Loucy (cell line): ENCODE measurements at regions not wholly inside any gene's neighbourhood (a gene's known extent, or its start where the extent isn't known, plus 50 kb on each side); places are given as distances from the start of the nearest gene placed in this dataset.

ENCODE experiments used
- H2AFZ ChIP-seq: fragments of 200-600 bp; sonication (generic); 2 replicates; pipeline ENCODE4 v1.6.0; 2016; ENCODE audit warnings: antibody characterized with exemption, mild to moderate bottlenecking, low read length, moderate library complexity
- H3F3A ChIP-seq: fragments of 200-600 bp; 2 replicates; pipeline ENCODE4 v1.6.0; 2016; ENCODE audit warnings: antibody characterized with exemption, low read depth, mild to moderate bottlenecking
- H3K27me3 ChIP-seq: fragments of 200-600 bp; sonication (generic); 2 replicates; pipeline ENCODE4 v1.6.1; 2014; ENCODE audit warnings: low read length, mild to moderate bottlenecking; ENCODE audit not compliant: insufficient read depth, poor library complexity, severe bottlenecking
- H3K36me3 ChIP-seq: fragments of 200-600 bp; sonication (generic); 2 replicates; pipeline ENCODE4 v1.6.1; 2016; ENCODE audit warnings: low read length; ENCODE audit not compliant: insufficient read depth
- H3K4me1 ChIP-seq: fragments of 200-600 bp; sonication (generic); 2 replicates; pipeline ENCODE4 v1.5.1; 2014; ENCODE audit warnings: low read length, mild to moderate bottlenecking; ENCODE audit not compliant: insufficient read depth, poor library complexity, severe bottlenecking
- H3K4me2 ChIP-seq: fragments of 200-600 bp; sonication (generic); 2 replicates; pipeline ENCODE4 v1.6.0; 2014; ENCODE audit warnings: antibody characterized with exemption, low read length, low read depth, mild to moderate bottlenecking; ENCODE audit not compliant: poor library complexity, severe bottlenecking
- H3K4me3 ChIP-seq: fragments of 200-600 bp; sonication (generic); 2 replicates; pipeline ENCODE4 v1.5.1; 2014; ENCODE audit warnings: low read length, mild to moderate bottlenecking, mixed read lengths; ENCODE audit not compliant: poor library complexity, severe bottlenecking
- H3K79me2 ChIP-seq: fragments of 200-600 bp; sonication (generic); 2 replicates; pipeline ENCODE4 v1.6.1; 2014; ENCODE audit warnings: low read length; ENCODE audit not compliant: insufficient read depth
- H3K9ac ChIP-seq: fragments of 200-600 bp; sonication (generic); 2 replicates; pipeline ENCODE4 v1.6.0; 2014; ENCODE audit warnings: mild to moderate bottlenecking, low read depth, low read length, moderate library complexity; ENCODE audit not compliant: poor library complexity, severe bottlenecking
- H3K9me2 ChIP-seq: fragments of 200-600 bp; sonication (generic); replicated peaks from 2 replicates; pipeline ENCODE4 v1.6.1; 2016; ENCODE audit warnings: low read depth, low read length, mixed read lengths
- H3K9me3 ChIP-seq: fragments of 200-600 bp; sonication (generic); 2 replicates; pipeline ENCODE4 v1.6.1; 2014; ENCODE audit warnings: mild to moderate bottlenecking, antibody characterized with exemption, low read length, low read depth; ENCODE audit not compliant: insufficient read depth
- H4K20me1 ChIP-seq: fragments of 200-600 bp; sonication (generic); 2 replicates; pipeline ENCODE4 v1.6.0; 2014; ENCODE audit warnings: antibody characterized with exemption, low read length, mild to moderate bottlenecking; ENCODE audit not compliant: insufficient read depth, poor library complexity, severe bottlenecking
- EZH2phosphoT487 ChIP-seq: fragments of 200-600 bp; IDR thresholded peaks from 2 replicates; pipeline ENCODE4 v1.6.1; 2018; ENCODE audit warnings: antibody characterized with exemption, mild to moderate bottlenecking, moderate library complexity, borderline replicate concordance
- TF ChIP-seq, protein P1 (sequence below): fragments of 200-600 bp; sonication (generic); conservative IDR thresholded peaks from 2 replicates; pipeline ENCODE4 v1.5.1; 2014; ENCODE audit warnings: mild to moderate bottlenecking, antibody characterized with exemption, low read length

DNA sequence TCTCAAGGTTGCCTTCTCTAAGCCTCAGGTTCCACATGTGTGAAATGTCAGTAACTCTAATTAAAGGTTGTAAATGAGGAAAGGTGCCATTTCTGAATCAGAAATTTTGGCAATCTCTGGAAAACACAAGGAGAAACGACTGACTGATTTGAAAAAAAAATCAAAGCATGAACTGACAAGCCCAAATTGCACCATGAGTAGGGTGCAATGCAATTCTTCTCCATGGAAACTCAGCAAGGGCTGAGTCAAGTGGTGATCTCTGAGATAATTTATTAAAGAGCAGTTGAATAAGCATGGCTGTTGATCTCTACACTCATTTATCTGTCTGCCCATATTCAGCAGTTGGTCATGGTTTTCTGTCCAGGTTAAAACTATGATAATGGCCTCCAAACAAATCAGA, 201.6 kb upstream of the CMC1 start:
- Histone ChIP-seq H3K36me3 (no peaks in the 10 kb centered on the region), H3K79me2 (no peaks in the 10 kb centered on the region), H3K4me1 (peaks cover 7% of the 10 kb centered on the region), H3K4me2 (no peak overlapping the region), H3F3A (no peaks in the 10 kb centered on the region), H3K9me2 (no peaks in the 10 kb centered on the region), H4K20me1 (no peaks in the 10 kb centered on the region), H2AFZ (no peak overlapping the region), H3K4me3 (no peak overlapping the region), H3K9me3 (no peaks in the 10 kb centered on the region), H3K9ac (no peak overlapping the region), H3K27me3 (no peaks in the 10 kb centered on the region)
- no peak for TF ChIP-seq EZH2phosphoT487

GRCh38 chr3:28042095-28042635, 199.3 kb upstream of the CMC1 start:
- TF ChIP-seq, protein P1, sequence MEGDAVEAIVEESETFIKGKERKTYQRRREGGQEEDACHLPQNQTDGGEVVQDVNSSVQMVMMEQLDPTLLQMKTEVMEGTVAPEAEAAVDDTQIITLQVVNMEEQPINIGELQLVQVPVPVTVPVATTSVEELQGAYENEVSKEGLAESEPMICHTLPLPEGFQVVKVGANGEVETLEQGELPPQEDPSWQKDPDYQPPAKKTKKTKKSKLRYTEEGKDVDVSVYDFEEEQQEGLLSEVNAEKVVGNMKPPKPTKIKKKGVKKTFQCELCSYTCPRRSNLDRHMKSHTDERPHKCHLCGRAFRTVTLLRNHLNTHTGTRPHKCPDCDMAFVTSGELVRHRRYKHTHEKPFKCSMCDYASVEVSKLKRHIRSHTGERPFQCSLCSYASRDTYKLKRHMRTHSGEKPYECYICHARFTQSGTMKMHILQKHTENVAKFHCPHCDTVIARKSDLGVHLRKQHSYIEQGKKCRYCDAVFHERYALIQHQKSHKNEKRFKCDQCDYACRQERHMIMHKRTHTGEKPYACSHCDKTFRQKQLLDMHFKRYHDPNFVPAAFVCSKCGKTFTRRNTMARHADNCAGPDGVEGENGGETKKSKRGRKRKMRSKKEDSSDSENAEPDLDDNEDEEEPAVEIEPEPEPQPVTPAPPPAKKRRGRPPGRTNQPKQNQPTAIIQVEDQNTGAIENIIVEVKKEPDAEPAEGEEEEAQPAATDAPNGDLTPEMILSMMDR: no peak
- no peak for TF ChIP-seq EZH2phosphoT487
- Histone ChIP-seq H3K4me1 (peaks cover 7% of the 10 kb centered on the region), H3K36me3 (no peaks in the 10 kb centered on the region)

DNA sequence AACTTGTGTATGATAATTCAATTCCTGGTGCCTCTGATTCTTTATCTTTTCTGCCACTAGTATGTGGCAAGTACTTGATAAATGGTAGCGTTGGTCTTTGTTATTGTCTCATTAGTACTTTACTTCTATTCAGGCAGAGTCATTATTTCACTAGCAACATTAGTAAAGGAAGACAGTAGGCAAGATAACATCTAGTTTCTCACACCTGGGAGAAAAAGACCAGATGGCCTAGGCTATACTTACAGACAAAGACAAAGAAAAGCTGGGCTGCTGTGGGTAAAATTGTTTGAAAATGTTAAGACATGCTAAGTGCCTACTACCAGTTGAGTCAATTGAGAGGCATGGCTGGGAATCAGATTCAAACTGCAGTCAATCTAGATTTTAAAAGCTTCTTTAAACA, 198.7 kb upstream of the CMC1 start:
- no peaks in the 10 kb centered on the region for H3K27me3 ChIP-seq
- TF ChIP-seq EZH2phosphoT487: no peak
- TF ChIP-seq, protein P1: no peak
- no peak overlapping the region for H2AFZ ChIP-seq
- H3K4me1 ChIP-seq: peaks cover 7% of the 10 kb centered on the region
- H3K79me2 ChIP-seq: no peaks in the 10 kb centered on the region
- no peaks in the 10 kb centered on the region for H4K20me1 ChIP-seq
- no peak overlapping the region for H3K4me3 ChIP-seq
- no peaks in the 10 kb centered on the region for H3F3A ChIP-seq
- no peaks in the 10 kb centered on the region for H3K36me3 ChIP-seq
- no peaks in the 10 kb centered on the region for H3K9me3 ChIP-seq
- no peaks in the 10 kb centered on the region for H3K9me2 ChIP-seq
- H3K9ac ChIP-seq: no peak overlapping the region
- no peak overlapping the region for H3K4me2 ChIP-seq

More at GRCh38 chr3:28042095-28042635, 199.3 kb upstream of the CMC1 start:
- Histone ChIP-seq H2AFZ (no peak overlapping the region), H3K4me2 (no peak overlapping the region), H3F3A (no peaks in the 10 kb centered on the region), H4K20me1 (no peaks in the 10 kb centered on the region), H3K9me2 (no peaks in the 10 kb centered on the region), H3K9me3 (no peaks in the 10 kb centered on the region), H3K27me3 (no peaks in the 10 kb centered on the region), H3K79me2 (no peaks in the 10 kb centered on the region), H3K4me3 (no peak overlapping the region), H3K9ac (no peak overlapping the region)

- no peak overlapping the region for H3K4me2 ChIP-seq
Measured at GRCh38 chr3:28050120-28050519, 191.3 kb upstream of the CMC1 start.

More at GRCh38 chr3:28050120-28050519, 191.3 kb upstream of the CMC1 start:
- H3K9ac ChIP-seq: no peak overlapping the region
- H3K4me1 ChIP-seq: no peaks in the 10 kb centered on the region
- H2AFZ ChIP-seq: no peak overlapping the region
- no peaks in the 10 kb centered on the region for H3K79me2 ChIP-seq
- no peaks in the 10 kb centered on the region for H3K27me3 ChIP-seq
- H3K36me3 ChIP-seq: no peaks in the 10 kb centered on the region
- H3F3A ChIP-seq: no peaks in the 10 kb centered on the region
- TF ChIP-seq, protein P1: no peak
- H3K4me3 ChIP-seq: no peak overlapping the region
- H3K9me2 ChIP-seq: no peaks in the 10 kb centered on the region
- no peaks in the 10 kb centered on the region for H3K9me3 ChIP-seq
- no peaks in the 10 kb centered on the region for H4K20me1 ChIP-seq
